Hepatocyte (in vitro differentiated cells): ENCODE measurements at regions not wholly inside any gene's neighbourhood (a gene's known extent, or its start where the extent isn't known, plus 50 kb on each side); places are given as distances from the start of the nearest gene placed in this dataset.

ENCODE experiments used
- DNase-seq: peaks from one replicate; pipeline ENCODE4 v3.0.0-alpha.2; 2016; ENCODE audit warnings: low spot score
- H2AFZ ChIP-seq: fragments of 200-600 bp; sonication (generic); 2 replicates; pipeline ENCODE4 v1.6.0; 2016; ENCODE audit warnings: antibody characterized with exemption, mild to moderate bottlenecking
- H3K27ac ChIP-seq: fragments of 200-600 bp; sonication (generic); 2 replicates; pipeline ENCODE4 v1.5.1; 2016; ENCODE audit warnings: mild to moderate bottlenecking
- H3K27me3 ChIP-seq: fragments of 200-600 bp; sonication (generic); 2 replicates; pipeline ENCODE4 v1.6.1; 2016
- H3K36me3 ChIP-seq: fragments of 200-600 bp; sonication (generic); replicated peaks from 2 replicates; pipeline ENCODE4 v1.5.1; 2016; ENCODE audit warnings: low read depth; ENCODE audit not compliant: insufficient read depth
- H3K4me1 ChIP-seq: fragments of 200-600 bp; sonication (generic); 2 replicates; pipeline ENCODE4 v1.5.1; 2016; ENCODE audit warnings: mild to moderate bottlenecking, moderate library complexity; ENCODE audit not compliant: insufficient read depth
- H3K4me2 ChIP-seq: fragments of 200-600 bp; sonication (generic); 2 replicates; pipeline ENCODE4 v1.6.0; 2016
- H3K4me3 ChIP-seq: fragments of 200-600 bp; sonication (generic); 2 replicates; pipeline ENCODE4 v1.5.1; 2016; ENCODE audit warnings: mild to moderate bottlenecking
- H3K79me2 ChIP-seq: fragments of 200-600 bp; sonication (generic); 2 replicates; pipeline ENCODE4 v1.6.0; 2017; ENCODE audit warnings: mild to moderate bottlenecking
- H3K9me2 ChIP-seq: fragments of 200-600 bp; sonication (generic); replicated peaks from 2 replicates; pipeline ENCODE4 v1.6.0; 2017; ENCODE audit warnings: mild to moderate bottlenecking; ENCODE audit not compliant: insufficient read depth
- H3K9me3 ChIP-seq: fragments of 200-600 bp; sonication (generic); 2 replicates; pipeline ENCODE4 v1.5.1; 2016; ENCODE audit warnings: low read depth, mild to moderate bottlenecking
- H4K20me1 ChIP-seq: fragments of 200-600 bp; sonication (generic); 2 replicates; pipeline ENCODE4 v1.6.0; 2016; ENCODE audit warnings: mild to moderate bottlenecking; ENCODE audit not compliant: insufficient read depth, poor library complexity, severe bottlenecking
- EZH2 ChIP-seq: fragments of 200-600 bp; sonication (generic); IDR thresholded peaks from 2 replicates; pipeline ENCODE4 v1.6.1; 2016; ENCODE audit warnings: antibody characterized with exemption, mild to moderate bottlenecking, borderline replicate concordance
- EZH2phosphoT487 ChIP-seq: fragments of 200-600 bp; sonication (generic); IDR thresholded peaks from one replicate; pipeline ENCODE4 v1.6.1; 2018; ENCODE audit warnings: antibody characterized with exemption, mild to moderate bottlenecking, low read depth, moderate library complexity; ENCODE audit not compliant: unreplicated experiment, severe bottlenecking
- WGBS: methylation state at CpG from one replicate; pipeline ENCODE4 v1.1.6; 2016; ENCODE audit warnings: low lambda C conversion rate; ENCODE audit errors: missing lambda C conversion rate; 5-methylcytosine and 5-hydroxymethylcytosine counted together
- TF ChIP-seq, protein P1 (sequence below): fragments of 200-600 bp; sonication (generic); IDR thresholded peaks from 2 replicates; pipeline ENCODE4 v1.5.1; 2016; ENCODE audit warnings: antibody characterized with exemption, mild to moderate bottlenecking; ENCODE audit not compliant: poor library complexity

DNA sequence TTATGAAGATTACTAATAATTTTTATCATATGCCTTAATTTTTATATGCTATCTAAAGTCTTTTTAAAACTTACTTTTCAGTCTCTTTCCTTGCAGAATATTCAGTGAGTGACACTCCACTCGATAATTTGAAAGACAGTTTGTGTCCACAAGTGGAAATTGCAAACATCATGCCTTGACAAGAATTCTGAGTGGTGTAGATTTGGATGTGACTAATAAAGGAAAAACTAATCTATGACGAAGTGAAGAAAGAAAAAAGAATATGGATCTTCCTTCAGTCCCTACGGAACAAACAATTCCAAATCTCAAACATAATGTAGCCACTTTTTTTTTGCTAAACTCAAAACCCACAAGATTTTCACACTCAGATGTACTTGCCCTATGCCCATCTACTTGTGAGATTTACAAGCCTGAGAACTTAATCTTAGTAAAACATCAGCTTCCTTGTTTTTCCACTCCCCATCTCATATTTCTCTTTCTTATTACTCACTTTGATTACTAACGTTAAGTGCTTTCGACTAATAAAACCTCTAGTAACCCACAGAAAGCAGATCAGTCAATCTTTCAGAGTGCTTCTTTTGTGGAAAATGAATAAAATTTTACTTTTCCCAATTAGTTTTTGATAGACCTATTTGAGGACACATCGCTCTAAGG lies 1155.8 kb downstream of the GRIK2 start:
- TF ChIP-seq, protein P1, sequence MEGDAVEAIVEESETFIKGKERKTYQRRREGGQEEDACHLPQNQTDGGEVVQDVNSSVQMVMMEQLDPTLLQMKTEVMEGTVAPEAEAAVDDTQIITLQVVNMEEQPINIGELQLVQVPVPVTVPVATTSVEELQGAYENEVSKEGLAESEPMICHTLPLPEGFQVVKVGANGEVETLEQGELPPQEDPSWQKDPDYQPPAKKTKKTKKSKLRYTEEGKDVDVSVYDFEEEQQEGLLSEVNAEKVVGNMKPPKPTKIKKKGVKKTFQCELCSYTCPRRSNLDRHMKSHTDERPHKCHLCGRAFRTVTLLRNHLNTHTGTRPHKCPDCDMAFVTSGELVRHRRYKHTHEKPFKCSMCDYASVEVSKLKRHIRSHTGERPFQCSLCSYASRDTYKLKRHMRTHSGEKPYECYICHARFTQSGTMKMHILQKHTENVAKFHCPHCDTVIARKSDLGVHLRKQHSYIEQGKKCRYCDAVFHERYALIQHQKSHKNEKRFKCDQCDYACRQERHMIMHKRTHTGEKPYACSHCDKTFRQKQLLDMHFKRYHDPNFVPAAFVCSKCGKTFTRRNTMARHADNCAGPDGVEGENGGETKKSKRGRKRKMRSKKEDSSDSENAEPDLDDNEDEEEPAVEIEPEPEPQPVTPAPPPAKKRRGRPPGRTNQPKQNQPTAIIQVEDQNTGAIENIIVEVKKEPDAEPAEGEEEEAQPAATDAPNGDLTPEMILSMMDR, result no peak
- no peak for TF ChIP-seq EZH2
- TF ChIP-seq EZH2phosphoT487, result no peak
- Histone ChIP-seq H3K27me3 (no peaks in the 10 kb centered on the region), H3K4me3 (no peak overlapping the region), H3K9me2 (no peaks in the 10 kb centered on the region), H4K20me1 (no peaks in the 10 kb centered on the region), H3K9me3 (no peaks in the 10 kb centered on the region), H2AFZ (no peak overlapping the region), H3K79me2 (no peaks in the 10 kb centered on the region), H3K27ac (no peak overlapping the region), H3K4me2 (no peak overlapping the region), H3K4me1 (no peaks in the 10 kb centered on the region), H3K36me3 (no peaks in the 10 kb centered on the region)
- no peak for DNase-seq
- WGBS, result 66% methylated on average over 6 of the region's 6 CpGs

DNA sequence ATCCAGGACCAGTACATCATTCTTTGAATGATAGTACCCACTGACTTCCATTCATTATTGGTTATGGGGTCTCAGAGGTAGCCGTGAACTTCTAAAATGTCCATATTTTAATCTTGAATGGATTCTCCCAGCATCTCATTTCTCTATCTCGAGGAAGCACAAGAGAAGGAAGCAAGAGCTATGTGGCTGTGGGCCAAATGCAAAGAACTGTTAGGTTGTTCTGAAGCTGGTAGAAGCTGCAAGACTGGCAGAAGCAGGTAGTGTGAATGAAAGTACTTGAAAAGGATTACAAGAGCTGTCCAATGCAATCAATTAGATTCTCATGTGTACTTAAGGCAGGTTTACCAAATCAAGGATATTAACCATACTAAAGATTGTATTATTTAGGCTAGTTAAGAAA lies 1131.8 kb downstream of the GRIK2 start:
- H3K9me2 ChIP-seq, result no peaks in the 10 kb centered on the region
- H3K79me2 ChIP-seq, result no peaks in the 10 kb centered on the region
- no peaks in the 10 kb centered on the region for H3K4me1 ChIP-seq
- DNase-seq, result no peak
- H3K4me3 ChIP-seq, result no peak overlapping the region
- no peaks in the 10 kb centered on the region for H3K36me3 ChIP-seq
- no peak overlapping the region for H3K4me2 ChIP-seq
- no peaks in the 10 kb centered on the region for H4K20me1 ChIP-seq
- H2AFZ ChIP-seq, result no peak overlapping the region
- H3K9me3 ChIP-seq, result no peaks in the 10 kb centered on the region
- no peaks in the 10 kb centered on the region for H3K27me3 ChIP-seq
- WGBS, result 86% methylated on average over 2 of the region's 2 CpGs
- no peak overlapping the region for H3K27ac ChIP-seq
- TF ChIP-seq EZH2phosphoT487, result no peak
- TF ChIP-seq, protein P1, result no peak
- TF ChIP-seq EZH2, result no peak

DNA sequence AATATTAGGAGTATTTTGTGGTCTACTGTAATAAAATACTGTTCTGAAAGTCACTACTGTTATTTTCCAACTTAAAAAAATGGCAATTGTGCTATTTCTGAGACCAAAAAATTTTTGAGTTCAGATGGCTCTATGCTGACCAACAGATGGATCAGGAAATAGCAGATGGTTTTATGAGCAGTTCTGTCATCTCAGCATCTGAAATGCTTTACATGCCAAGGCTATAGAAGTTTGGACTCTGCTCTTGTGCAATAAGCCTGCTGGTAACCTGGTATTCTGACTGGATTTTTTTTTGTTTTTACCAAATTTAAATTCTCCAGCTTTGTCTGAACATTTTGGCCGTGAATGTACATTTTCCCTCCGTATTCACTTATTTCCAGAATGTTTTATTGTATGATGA lies 1127.5 kb downstream of the GRIK2 start:
- H3K79me2 ChIP-seq, result no peaks in the 10 kb centered on the region
- no peak overlapping the region for H3K4me3 ChIP-seq
- DNase-seq, result no peak
- TF ChIP-seq, protein P1, result no peak
- TF ChIP-seq EZH2 (no peak), EZH2phosphoT487 (no peak)
- no peaks in the 10 kb centered on the region for H4K20me1 ChIP-seq
- no peak overlapping the region for H3K27ac ChIP-seq
- H3K4me1 ChIP-seq, result no peaks in the 10 kb centered on the region
- H3K36me3 ChIP-seq, result no peaks in the 10 kb centered on the region
- H3K9me2 ChIP-seq, result no peaks in the 10 kb centered on the region
- H3K9me3 ChIP-seq, result no peaks in the 10 kb centered on the region
- H3K4me2 ChIP-seq, result no peak overlapping the region
- 80% methylated on average over 2 of the region's 2 CpGs for WGBS
- H3K27me3 ChIP-seq, result no peaks in the 10 kb centered on the region
- no peak overlapping the region for H2AFZ ChIP-seq
